Astrocyte (in vitro differentiated cells and primary cell): ENCODE measurements at regions not wholly inside any gene's neighbourhood (a gene's known extent, or its start where the extent isn't known, plus 50 kb on each side); places are given as distances from the start of the nearest gene placed in this dataset.
"Not testable (repeated sequence)": the region's sequence is repeated elsewhere in the genome, so short reads cannot be mapped to it uniquely, and the experiment has no call there.

Experiments
- DNase-seq: peaks from one replicate; pipeline ENCODE4 v3.0.0-alpha.2; 2010; ENCODE audit warnings: low read depth
- FAIRE-seq: peaks from 2 replicates; lab custom pipeline; 2011; peaks lifted over from hg19 to GRCh38; lab: Jason Lieb, UNC
- H2AFZ ChIP-seq: 2 replicates; pipeline ENCODE4 v1.6.0; 2012; ENCODE audit warnings: low read depth, low read length, inconsistent platforms
- H3K27ac ChIP-seq: 2 replicates; pipeline ENCODE4 v1.5.1; 2011; ENCODE audit warnings: low read depth, low read length, inconsistent platforms
- H3K27me3 ChIP-seq: 2 replicates; pipeline ENCODE4 v1.6.0; 2011; ENCODE audit warnings: low read length, inconsistent platforms; ENCODE audit not compliant: insufficient read depth
- H3K36me3 ChIP-seq: 2 replicates; pipeline ENCODE4 v1.5.1; 2011; ENCODE audit warnings: low read length, inconsistent platforms; ENCODE audit not compliant: insufficient read depth
- H3K4me1 ChIP-seq: 2 replicates; pipeline ENCODE4 v1.5.1; 2011; ENCODE audit warnings: low read length, inconsistent platforms; ENCODE audit not compliant: insufficient read depth
- H3K4me2 ChIP-seq: 2 replicates; pipeline ENCODE4 v1.6.0; 2012; ENCODE audit warnings: low read length, inconsistent platforms
- H3K4me3 ChIP-seq: 2 replicates; pipeline ENCODE4 v1.5.1; 2011; ENCODE audit warnings: low read depth, mild to moderate bottlenecking, low read length, inconsistent platforms; ENCODE audit not compliant: insufficient read depth
- H3K79me2 ChIP-seq: 2 replicates; pipeline ENCODE4 v1.6.0; 2012; ENCODE audit warnings: mild to moderate bottlenecking, low read length, inconsistent platforms; ENCODE audit not compliant: insufficient read depth
- H3K9ac ChIP-seq: 2 replicates; pipeline ENCODE4 v1.6.0; 2012; ENCODE audit warnings: mild to moderate bottlenecking, low read length, inconsistent platforms
- H3K9me3 ChIP-seq: 2 replicates; pipeline ENCODE4 v1.5.1; 2012; ENCODE audit warnings: low read depth, mild to moderate bottlenecking, low read length, inconsistent platforms; ENCODE audit not compliant: insufficient read depth
- H4K20me1 ChIP-seq: 2 replicates; pipeline ENCODE4 v1.6.0; 2012; ENCODE audit warnings: low read length, inconsistent platforms; ENCODE audit not compliant: insufficient read depth
- H3K27ac Mint-ChIP-seq: one replicate; pipeline ENCODE4 v1.8.0; 2021; ENCODE audit warnings: mild to moderate bottlenecking, mixed read lengths; ENCODE audit not compliant: unreplicated experiment
- H3K27me3 Mint-ChIP-seq: one replicate; pipeline ENCODE4 v1.8.0; 2021; ENCODE audit warnings: low read depth, mixed read lengths; ENCODE audit not compliant: unreplicated experiment
- H3K36me3 Mint-ChIP-seq: one replicate; pipeline ENCODE4 v1.8.0; 2021; ENCODE audit warnings: low read depth, mixed read lengths; ENCODE audit not compliant: unreplicated experiment
- H3K4me1 Mint-ChIP-seq: one replicate; pipeline ENCODE4 v1.8.0; 2021; ENCODE audit warnings: low read depth, mixed read lengths; ENCODE audit not compliant: unreplicated experiment
- H3K4me3 Mint-ChIP-seq: one replicate; pipeline ENCODE4 v1.8.0; 2021; ENCODE audit warnings: mild to moderate bottlenecking, moderate library complexity, mixed read lengths; ENCODE audit not compliant: unreplicated experiment
- H3K9me3 Mint-ChIP-seq: one replicate; pipeline ENCODE4 v1.8.0; 2021; ENCODE audit warnings: mild to moderate bottlenecking, mixed read lengths; ENCODE audit not compliant: unreplicated experiment

GRCh38 chr5:177941386-177941785, 54.7 kb downstream of the PROP1 start:
- not testable (repeated sequence) for H3K79me2 ChIP-seq, H4K20me1 ChIP-seq, H3K9me3 ChIP-seq, H3K36me3 ChIP-seq, H3K9ac ChIP-seq, H2AFZ ChIP-seq, H3K27ac Mint-ChIP-seq, H3K27me3 ChIP-seq, H3K4me2 ChIP-seq, H3K27me3 Mint-ChIP-seq, H3K9me3 Mint-ChIP-seq, H3K4me1 ChIP-seq, H3K27ac ChIP-seq, H3K36me3 Mint-ChIP-seq, H3K4me3 ChIP-seq, DNase-seq, H3K4me1 Mint-ChIP-seq, H3K4me3 Mint-ChIP-seq, FAIRE-seq

DNA sequence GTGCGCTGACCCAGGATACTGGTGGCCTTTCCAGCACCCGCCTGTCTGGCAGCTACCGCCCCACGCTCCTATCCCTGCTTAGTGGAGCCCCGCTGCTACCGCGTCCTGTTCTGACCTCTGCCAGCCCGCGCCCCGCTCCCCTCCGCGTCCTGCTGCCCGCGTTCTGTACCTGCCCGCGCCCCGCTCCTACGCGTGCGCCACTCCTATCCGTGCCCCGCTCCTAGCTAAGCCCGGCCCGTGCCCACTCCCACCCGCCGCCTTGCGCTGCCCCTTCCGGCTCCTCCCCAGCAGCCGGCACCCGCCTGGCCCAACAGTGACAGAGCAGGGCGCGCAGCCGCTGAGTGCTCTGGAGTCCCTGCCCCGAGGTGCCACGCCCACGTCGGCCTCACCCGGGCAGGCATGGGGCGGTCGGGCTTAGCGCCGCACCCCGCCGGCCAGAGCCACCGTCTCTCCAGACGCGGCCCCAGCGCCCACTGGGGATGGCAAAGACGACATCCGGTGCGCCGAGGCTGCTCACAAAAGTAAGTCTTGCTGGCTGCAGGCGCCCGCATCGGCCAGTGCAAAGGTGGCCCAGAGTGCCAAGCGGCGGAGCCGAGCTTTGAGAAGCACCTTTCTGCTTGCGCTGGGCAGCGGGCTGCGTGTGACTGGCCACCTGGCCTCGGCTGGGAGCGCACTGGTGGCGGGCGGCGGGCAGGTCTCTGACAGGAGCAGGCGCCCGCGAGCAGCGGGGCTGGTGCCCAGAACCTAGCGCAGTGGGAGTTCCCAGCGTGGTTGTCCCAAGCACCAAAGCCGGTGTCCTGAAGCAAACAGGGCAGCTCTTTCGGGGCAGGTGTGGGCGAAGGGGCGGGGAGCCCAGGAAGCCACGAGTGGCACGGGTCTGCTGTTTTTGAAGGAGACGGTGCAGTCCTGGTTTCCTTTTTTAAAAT, 56.5 kb downstream of the PROP1 start:
- H3K9me3 Mint-ChIP-seq, H3K79me2 ChIP-seq, H2AFZ ChIP-seq, H3K9me3 ChIP-seq, H3K9ac ChIP-seq, H3K36me3 ChIP-seq, H3K27me3 Mint-ChIP-seq, DNase-seq, H3K4me1 ChIP-seq, H3K4me1 Mint-ChIP-seq, H3K27ac Mint-ChIP-seq, H3K36me3 Mint-ChIP-seq, H4K20me1 ChIP-seq, H3K27me3 ChIP-seq, FAIRE-seq, H3K27ac ChIP-seq: not testable (repeated sequence)
- H3K4me3 ChIP-seq = peak overlapping the region; percentile 10
- peak overlapping the region; percentile 81 for H3K4me3 Mint-ChIP-seq
- H3K4me2 ChIP-seq = peak overlapping the region; percentile 76

GRCh38 chr5:177938767-177939166, 57.3 kb downstream of the PROP1 start:
- DNase-seq, H3K36me3 Mint-ChIP-seq, H3K36me3 ChIP-seq, H3K27me3 Mint-ChIP-seq, H3K79me2 ChIP-seq, H3K27me3 ChIP-seq, H3K4me1 ChIP-seq, H3K27ac ChIP-seq, H3K27ac Mint-ChIP-seq, H3K9ac ChIP-seq, H2AFZ ChIP-seq, FAIRE-seq, H3K9me3 ChIP-seq, H4K20me1 ChIP-seq, H3K9me3 Mint-ChIP-seq, H3K4me1 Mint-ChIP-seq: not testable (repeated sequence)
- H3K4me3 Mint-ChIP-seq = peak overlapping the region; percentile 81
- peak overlapping the region; percentile 76 for H3K4me2 ChIP-seq
- peak overlapping the region; percentile 10 for H3K4me3 ChIP-seq

GRCh38 chr5:177934233-177934632, 61.8 kb downstream of the PROP1 start:
- H3K9me3 Mint-ChIP-seq, H3K4me3 ChIP-seq, H3K27me3 Mint-ChIP-seq, H3K79me2 ChIP-seq, H3K36me3 Mint-ChIP-seq, H3K4me3 Mint-ChIP-seq, H2AFZ ChIP-seq, H3K27ac Mint-ChIP-seq, H3K36me3 ChIP-seq, H3K9me3 ChIP-seq, H3K4me1 Mint-ChIP-seq, H3K27ac ChIP-seq, H4K20me1 ChIP-seq, H3K9ac ChIP-seq, H3K27me3 ChIP-seq, H3K4me2 ChIP-seq, H3K4me1 ChIP-seq, DNase-seq: not testable (repeated sequence)
- peak; percentile 70 for FAIRE-seq

DNA sequence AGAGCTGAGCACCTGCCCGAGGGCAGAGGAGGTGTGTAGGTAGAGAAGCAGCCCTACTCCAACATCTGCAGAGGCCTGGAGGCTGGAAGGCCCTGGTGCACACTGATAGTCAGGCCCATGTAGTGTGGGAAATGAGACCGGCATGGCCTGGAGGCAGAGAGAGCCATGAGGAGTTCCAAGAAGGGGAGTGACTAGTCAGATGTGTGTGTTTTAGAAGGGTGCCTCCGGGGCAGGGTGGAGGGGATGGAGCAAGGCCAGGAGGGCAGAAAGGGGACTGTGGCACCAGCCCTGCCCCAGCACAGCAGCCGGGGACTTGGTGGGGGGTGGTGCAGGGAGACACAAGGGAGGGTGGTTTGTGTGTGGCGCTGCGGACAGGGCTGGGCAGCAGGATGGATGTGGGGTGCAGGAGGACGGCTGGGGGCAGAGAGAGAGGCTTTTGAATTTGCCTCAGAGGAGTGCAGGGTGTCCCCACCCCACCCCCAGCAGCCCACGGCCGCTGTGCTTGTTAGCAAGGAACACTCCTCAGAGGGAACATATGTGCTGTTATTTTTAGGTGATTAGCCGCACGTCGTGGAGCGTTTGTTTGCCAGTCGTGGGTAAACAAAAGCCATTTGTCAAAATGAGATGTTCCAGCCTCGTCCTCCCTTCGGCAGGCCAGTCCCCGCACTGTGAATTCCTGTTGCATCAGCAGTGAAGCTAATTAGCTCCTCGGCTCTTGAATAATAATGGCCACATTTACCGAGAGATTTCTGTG, 65.6 kb downstream of the PROP1 start:
- H3K9ac ChIP-seq, H3K9me3 Mint-ChIP-seq, H3K4me3 Mint-ChIP-seq, H3K4me1 ChIP-seq, FAIRE-seq, H3K36me3 Mint-ChIP-seq, H3K4me1 Mint-ChIP-seq, H3K27me3 ChIP-seq, H2AFZ ChIP-seq, H3K36me3 ChIP-seq, H3K4me2 ChIP-seq, H3K4me3 ChIP-seq, H3K27ac ChIP-seq, H3K9me3 ChIP-seq, H3K27ac Mint-ChIP-seq, H3K27me3 Mint-ChIP-seq, H3K79me2 ChIP-seq, DNase-seq, H4K20me1 ChIP-seq: not testable (repeated sequence)

GRCh38 chr5:177929618-177930017, 66.4 kb downstream of the PROP1 start:
- not testable (repeated sequence) for H3K9me3 ChIP-seq, H3K4me3 Mint-ChIP-seq, H3K27ac Mint-ChIP-seq, H3K9ac ChIP-seq, H3K36me3 ChIP-seq, H3K27ac ChIP-seq, H3K4me2 ChIP-seq, FAIRE-seq, H3K4me1 Mint-ChIP-seq, H3K36me3 Mint-ChIP-seq, H3K27me3 ChIP-seq, H3K9me3 Mint-ChIP-seq, H2AFZ ChIP-seq, H3K79me2 ChIP-seq, DNase-seq, H3K4me3 ChIP-seq, H3K27me3 Mint-ChIP-seq, H4K20me1 ChIP-seq, H3K4me1 ChIP-seq
